ENCODE measurements at regions not wholly inside any gene's neighbourhood (a gene's known extent, or its start where the extent isn't known, plus 50 kb on each side); places are given as distances from the start of the nearest gene placed in this dataset.

GRCh38 chr3:59321881-59322540, 272.2 kb upstream of the CFAP20DC start:
- DNase-seq: no peak

- no peak for DNase-seq
Measured at GRCh38 chr3:59320080-59320479, 270.3 kb upstream of the CFAP20DC start.

GRCh38 chr3:59319442-59319841, 269.6 kb upstream of the CFAP20DC start:
- DNase-seq: no peak

GRCh38 chr3:59318881-59319280, 269.1 kb upstream of the CFAP20DC start:
- no peak for DNase-seq

GRCh38 chr3:59317386-59317785, 267.6 kb upstream of the CFAP20DC start:
- no peak for DNase-seq

GRCh38 chr3:59316688-59317275, 267.0 kb upstream of the CFAP20DC start:
- DNase-seq: no peak

- peak; percentile 44 for DNase-seq
Measured at GRCh38 chr3:59313365-59313764, 263.5 kb upstream of the CFAP20DC start.

- DNase-seq: no peak
Measured at GRCh38 chr3:59311231-59311630, 261.4 kb upstream of the CFAP20DC start.

- no peak for DNase-seq
Measured at GRCh38 chr3:59310736-59311135, 260.9 kb upstream of the CFAP20DC start.

GRCh38 chr3:59308684-59309083, 258.9 kb upstream of the CFAP20DC start:
- no peak for DNase-seq

- no peak for DNase-seq
Measured at GRCh38 chr3:59308001-59308400, 258.2 kb upstream of the CFAP20DC start.

GRCh38 chr3:59306436-59306835, 256.6 kb upstream of the CFAP20DC start:
- no peak for DNase-seq

GRCh38 chr3:59304296-59304695, 254.5 kb upstream of the CFAP20DC start:
- DNase-seq: no peak

GRCh38 chr3:59303452-59303851, 253.6 kb upstream of the CFAP20DC start:
- no peak for DNase-seq

GRCh38 chr3:59302442-59302841, 252.6 kb upstream of the CFAP20DC start:
- DNase-seq: no peak

GRCh38 chr3:59300733-59301132, 250.9 kb upstream of the CFAP20DC start:
- DNase-seq: no peak

GRCh38 chr3:59299561-59299960, 249.7 kb upstream of the CFAP20DC start:
- no peak for DNase-seq

- DNase-seq: no peak
Measured at GRCh38 chr3:59290358-59290757, 240.5 kb upstream of the CFAP20DC start.

- no peak for DNase-seq
Measured at GRCh38 chr3:59289831-59290230, 240.0 kb upstream of the CFAP20DC start.

GRCh38 chr3:59288951-59289350, 239.1 kb upstream of the CFAP20DC start:
- DNase-seq: no peak

- DNase-seq: peak; percentile 7
Measured at GRCh38 chr3:59286791-59287531, 237.1 kb upstream of the CFAP20DC start.

- DNase-seq: no peak
Measured at GRCh38 chr3:59285560-59285959, 235.7 kb upstream of the CFAP20DC start.

- no peak for DNase-seq
Measured at GRCh38 chr3:59284926-59285325, 235.1 kb upstream of the CFAP20DC start.

- no peak for DNase-seq
Measured at GRCh38 chr3:59280113-59280512, 230.3 kb upstream of the CFAP20DC start.
